ENCODE measurements at regions not wholly inside any gene's neighbourhood (a gene's known extent, or its start where the extent isn't known, plus 50 kb on each side); places are given as distances from the start of the nearest gene placed in this dataset.

- TF ChIP-seq CTCF (IDR thresholded peaks at IDR 0.05) (no peak), POLR2A (IDR thresholded peaks at IDR 0.05; ENCODE audit: low read depth) (no peak)
Observed at GRCh38 chr7:68030530-68030929, 1033.9 kb downstream of the TYW1 start.

Data from esophagus muscularis mucosa (tissue), 3 donors.